Kasumi-1 (cell line): ENCODE measurements at regions not wholly inside any gene's neighbourhood (a gene's known extent, or its start where the extent isn't known, plus 50 kb on each side); places are given as distances from the start of the nearest gene placed in this dataset.
"Not testable (repeated sequence)": the region's sequence is repeated elsewhere in the genome, so short reads cannot be mapped to it uniquely, and the experiment has no call there.

ENCODE experiments used
- DNase-seq, 2 experiments: peaks; one replicate each; lab custom pipeline; 2025; lab: John Stamatoyannopoulos, UW

GRCh38 chr11:28820296-28820989 is 712.3 kb downstream of the METTL15 start:
- DNase-seq, result no peak

- DNase-seq, result no peak
These were observed 711.6 kb downstream of the METTL15 start for GRCh38 chr11:28819741-28820140.

GRCh38 chr11:28815110-28815509 is 706.9 kb downstream of the METTL15 start:
- DNase-seq, result no peak

- DNase-seq, result no peak
These were observed 700.6 kb downstream of the METTL15 start for GRCh38 chr11:28808771-28809170.

- DNase-seq, result no peak
These were observed 691.1 kb downstream of the METTL15 start for GRCh38 chr11:28799316-28799715.

- DNase-seq, result no peak
These were observed 690.1 kb downstream of the METTL15 start for GRCh38 chr11:28798286-28798685.

- DNase-seq, result peak in 1 of 2 experiments; percentile 1
These were observed 689.3 kb downstream of the METTL15 start for GRCh38 chr11:28797536-28797935.

- DNase-seq, result no peak
These were observed 686.2 kb downstream of the METTL15 start for GRCh38 chr11:28794405-28794804.

- no peak for DNase-seq
These were observed 685.1 kb downstream of the METTL15 start for GRCh38 chr11:28793282-28793738.

- no peak for DNase-seq
These were observed 684.7 kb downstream of the METTL15 start for GRCh38 chr11:28792856-28793255.

GRCh38 chr11:28787897-28788296 is 679.7 kb downstream of the METTL15 start:
- not testable (repeated sequence) for DNase-seq

GRCh38 chr11:28777126-28777525 is 668.9 kb downstream of the METTL15 start:
- DNase-seq, result no peak

GRCh38 chr11:28773606-28774005 is 665.4 kb downstream of the METTL15 start:
- DNase-seq, result no peak

GRCh38 chr11:28770806-28771205 is 662.6 kb downstream of the METTL15 start:
- DNase-seq, result no peak

- no peak for DNase-seq
These were observed 659.4 kb downstream of the METTL15 start for GRCh38 chr11:28767574-28767973.

GRCh38 chr11:28763876-28764275 is 655.7 kb downstream of the METTL15 start:
- no peak for DNase-seq

- no peak for DNase-seq
These were observed 655.0 kb downstream of the METTL15 start for GRCh38 chr11:28763151-28763550.

GRCh38 chr11:28760676-28761390 is 652.6 kb downstream of the METTL15 start:
- DNase-seq, result no peak

GRCh38 chr11:28759311-28759710 is 651.1 kb downstream of the METTL15 start:
- no peak for DNase-seq

GRCh38 chr11:28757725-28758515 is 649.7 kb downstream of the METTL15 start:
- no peak for DNase-seq

GRCh38 chr11:28756977-28757376 is 648.8 kb downstream of the METTL15 start:
- no peak for DNase-seq

- no peak for DNase-seq
These were observed 634.9 kb downstream of the METTL15 start for GRCh38 chr11:28743061-28743550.
